Activated CD4-positive, alpha-beta T cell treated with anti-CD3 and anti-CD28 coated beads, Interleukin-2, amount 50 U/mL, for 4 hours (primary cell): ENCODE measurements at regions not wholly inside any gene's neighbourhood (a gene's known extent, or its start where the extent isn't known, plus 50 kb on each side); places are given as distances from the start of the nearest gene placed in this dataset.

ENCODE experiments used
- DNase-seq, 2 experiments: peaks; one replicate each; pipeline ENCODE4 v3.0.0-alpha.2; 2020

- no peak for DNase-seq
Observed at GRCh38 chr12:31778687-31779086, 49.9 kb upstream of the AMN1 start.
